NCI-H1417 (cell line): ENCODE measurements at regions not wholly inside any gene's neighbourhood (a gene's known extent, or its start where the extent isn't known, plus 50 kb on each side); places are given as distances from the start of the nearest gene placed in this dataset.
"Not testable (repeated sequence)": the region's sequence is repeated elsewhere in the genome, so short reads cannot be mapped to it uniquely, and the experiment has no call there.

ENCODE experiments used
- DNase-seq, 3 experiments: peaks; one replicate each; lab custom pipeline; 2025; lab: John Stamatoyannopoulos, UW

- DNase-seq, result no peak
Measured at GRCh38 chr13:90869580-90869979, 477.9 kb upstream of the MIR17HG start.

GRCh38 chr13:90872491-90873025 lies 474.9 kb upstream of the MIR17HG start:
- DNase-seq, result no peak

- DNase-seq, result no peak
Measured at GRCh38 chr13:90880790-90881189, 466.7 kb upstream of the MIR17HG start.

- no peak for DNase-seq
Measured at GRCh38 chr13:90882551-90882950, 464.9 kb upstream of the MIR17HG start.

GRCh38 chr13:90883592-90883991 lies 463.9 kb upstream of the MIR17HG start:
- no peak for DNase-seq

GRCh38 chr13:90884066-90884465 lies 463.4 kb upstream of the MIR17HG start:
- DNase-seq, result no peak

- DNase-seq, result no peak
Measured at GRCh38 chr13:90889906-90890834, 457.3 kb upstream of the MIR17HG start.

GRCh38 chr13:90891329-90891728 lies 456.2 kb upstream of the MIR17HG start:
- DNase-seq, result no peak

- DNase-seq, result not testable (repeated sequence)
Measured at GRCh38 chr13:90893199-90893598, 454.3 kb upstream of the MIR17HG start.

- no peak for DNase-seq
Measured at GRCh38 chr13:90896002-90896401, 451.5 kb upstream of the MIR17HG start.

- no peak for DNase-seq
Measured at GRCh38 chr13:90898811-90899210, 448.7 kb upstream of the MIR17HG start.

GRCh38 chr13:90899416-90899815 lies 448.1 kb upstream of the MIR17HG start:
- no peak for DNase-seq

- DNase-seq, result no peak
Measured at GRCh38 chr13:90902255-90902654, 445.2 kb upstream of the MIR17HG start.

- DNase-seq, result no peak
Measured at GRCh38 chr13:90906554-90906953, 440.9 kb upstream of the MIR17HG start.

- DNase-seq, result no peak
Measured at GRCh38 chr13:90908792-90909191, 438.7 kb upstream of the MIR17HG start.

GRCh38 chr13:90910018-90910639 lies 437.4 kb upstream of the MIR17HG start:
- DNase-seq, result no peak

- no peak for DNase-seq
Measured at GRCh38 chr13:90912247-90912646, 435.2 kb upstream of the MIR17HG start.

- DNase-seq, result no peak
Measured at GRCh38 chr13:90918536-90918935, 429.0 kb upstream of the MIR17HG start.

GRCh38 chr13:90919153-90919552 lies 428.3 kb upstream of the MIR17HG start:
- no peak for DNase-seq

GRCh38 chr13:90926459-90926858 lies 421.0 kb upstream of the MIR17HG start:
- no peak for DNase-seq

GRCh38 chr13:90928109-90928508 lies 419.4 kb upstream of the MIR17HG start:
- no peak for DNase-seq

- DNase-seq, result no peak
Measured at GRCh38 chr13:90933097-90933826, 414.2 kb upstream of the MIR17HG start.
